ENCODE measurements at regions not wholly inside any gene's neighbourhood (a gene's known extent, or its start where the extent isn't known, plus 50 kb on each side); places are given as distances from the start of the nearest gene placed in this dataset.

- H3K4me2 ChIP-seq (ENCODE audit: insufficient read depth, low read length, poor library complexity, severe bottlenecking), result no peak overlapping the region
- no peak overlapping the region for H3K27ac ChIP-seq (replicated peaks; ENCODE audit: low read length)
- H3K18ac ChIP-seq (ENCODE audit: low read length), result no peak overlapping the region
- no peak for DNase-seq (ENCODE audit: low spot score)
- no peak overlapping the region for H2BK12ac ChIP-seq (ENCODE audit: low read length)
- H2AK5ac ChIP-seq (ENCODE audit: low read depth, low read length), result no peak overlapping the region
- peaks cover 0 to 2% of the 10 kb centered on the region in 2 donors for H3K9me3 ChIP-seq (replicated peaks in 1 of 2; ENCODE audit: control insufficient read depth in 2 of 2, insufficient read depth in 1 of 2, low read depth in 1 of 2, low read length in 2 of 2)
- H3K79me1 ChIP-seq (ENCODE audit: low read depth, low read length), result no peaks in the 10 kb centered on the region
- H2AFZ ChIP-seq (ENCODE audit: low read length), result no peak overlapping the region
- no peak overlapping the region for H3K4me3 ChIP-seq (ENCODE audit: low read length in 2 of 2)
- H3K23ac ChIP-seq (ENCODE audit: low read depth, low read length, poor library complexity), result no peak overlapping the region
- H2BK15ac ChIP-seq (ENCODE audit: low read length), result no peak overlapping the region
- H3K27me3 ChIP-seq (ENCODE audit: control insufficient read depth in 3 of 3, insufficient read depth in 3 of 3, low read depth in 1 of 3, low read length in 3 of 3), result peaks cover 0 to 2% (median 0%) of the 10 kb centered on the region in 3 experiments
- no CpG with 5 or more reads among the region's 3 CpGs for WGBS, 2 donors (ENCODE audit: extremely low coverage in 2 of 2, insufficient read length in 2 of 2, insufficient replicate concordance in 1 of 2)
- H2BK5ac ChIP-seq (ENCODE audit: low read length), result no peak overlapping the region
- no peak overlapping the region for H4K8ac ChIP-seq (ENCODE audit: low read depth, low read length)
- no peak overlapping the region for H3K14ac ChIP-seq (ENCODE audit: low read length)
- H2BK120ac ChIP-seq (ENCODE audit: low read depth, low read length), result no peak overlapping the region
- H4K91ac ChIP-seq (ENCODE audit: low read depth, low read length, poor library complexity), result no peak overlapping the region
- no peak overlapping the region for H3K4ac ChIP-seq (ENCODE audit: low read length)
- H3K4me1 ChIP-seq (ENCODE audit: control insufficient read depth in 2 of 2, insufficient read depth in 1 of 2, low read depth in 1 of 2, low read length in 2 of 2), result no peaks in the 10 kb centered on the region
- H3K36me3 ChIP-seq (replicated peaks in 1 of 2; ENCODE audit: control insufficient read depth in 2 of 2, insufficient read depth in 2 of 2, low read length in 2 of 2), result no peaks in the 10 kb centered on the region
- H3K9ac ChIP-seq (ENCODE audit: low read depth, low read length, poor library complexity), result no peak overlapping the region
Measured at GRCh38 chr7:3234851-3235250, 66.2 kb upstream of the SDK1 start.

- no peaks in the 10 kb centered on the region for H3K4me1 ChIP-seq (ENCODE audit: control insufficient read depth in 2 of 2, insufficient read depth in 1 of 2, low read depth in 1 of 2, low read length in 2 of 2)
- H3K9ac ChIP-seq (ENCODE audit: low read depth, low read length, poor library complexity), result no peak overlapping the region
- H2AFZ ChIP-seq (ENCODE audit: low read length), result no peak overlapping the region
- no peak overlapping the region for H2BK15ac ChIP-seq (ENCODE audit: low read length)
- no peaks in the 10 kb centered on the region for H3K36me3 ChIP-seq (replicated peaks in 1 of 2; ENCODE audit: control insufficient read depth in 2 of 2, insufficient read depth in 2 of 2, low read length in 2 of 2)
- peaks cover 0 to 2% (median 0%) of the 10 kb centered on the region in 3 experiments for H3K27me3 ChIP-seq (ENCODE audit: control insufficient read depth in 3 of 3, insufficient read depth in 3 of 3, low read depth in 1 of 3, low read length in 3 of 3)
- no peak overlapping the region for H4K91ac ChIP-seq (ENCODE audit: low read depth, low read length, poor library complexity)
- H2BK12ac ChIP-seq (ENCODE audit: low read length), result no peak overlapping the region
- H3K9me3 ChIP-seq (replicated peaks in 1 of 2; ENCODE audit: control insufficient read depth in 2 of 2, insufficient read depth in 1 of 2, low read depth in 1 of 2, low read length in 2 of 2), result peaks cover 0 to 2% of the 10 kb centered on the region in 2 donors
- DNase-seq (ENCODE audit: low spot score), result no peak
- no peak overlapping the region for H3K4me3 ChIP-seq (ENCODE audit: low read length in 2 of 2)
- no peak overlapping the region for H3K4ac ChIP-seq (ENCODE audit: low read length)
- H3K18ac ChIP-seq (ENCODE audit: low read length), result no peak overlapping the region
- no peak overlapping the region for H2AK5ac ChIP-seq (ENCODE audit: low read depth, low read length)
- no peak overlapping the region for H2BK5ac ChIP-seq (ENCODE audit: low read length)
- no peak overlapping the region for H2BK120ac ChIP-seq (ENCODE audit: low read depth, low read length)
- H3K4me2 ChIP-seq (ENCODE audit: insufficient read depth, low read length, poor library complexity, severe bottlenecking), result no peak overlapping the region
- H3K79me1 ChIP-seq (ENCODE audit: low read depth, low read length), result no peaks in the 10 kb centered on the region
- no peak overlapping the region for H3K23ac ChIP-seq (ENCODE audit: low read depth, low read length, poor library complexity)
- H3K27ac ChIP-seq (replicated peaks; ENCODE audit: low read length), result no peak overlapping the region
- H4K8ac ChIP-seq (ENCODE audit: low read depth, low read length), result no peak overlapping the region
- 100% methylated on average over 1 of the region's 4 CpGs; no CpG with 5 or more reads in 1 of the 2 donors for WGBS, 2 donors (ENCODE audit: extremely low coverage in 2 of 2, insufficient read length in 2 of 2, insufficient replicate concordance in 1 of 2)
- no peak overlapping the region for H3K14ac ChIP-seq (ENCODE audit: low read length)
Measured at GRCh38 chr7:3235322-3235721, 65.7 kb upstream of the SDK1 start.

GRCh38 chr7:3236268-3236667 is 64.8 kb upstream of the SDK1 start:
- Histone ChIP-seq H3K18ac (ENCODE audit: low read length) (no peak overlapping the region), H3K27ac (replicated peaks; ENCODE audit: low read length) (no peak overlapping the region), H2AK5ac (ENCODE audit: low read depth, low read length) (no peak overlapping the region), H2AFZ (ENCODE audit: low read length) (no peak overlapping the region), H3K79me1 (ENCODE audit: low read depth, low read length) (no peaks in the 10 kb centered on the region), H2BK120ac (ENCODE audit: low read depth, low read length) (no peak overlapping the region), H2BK5ac (ENCODE audit: low read length) (no peak overlapping the region), H4K8ac (ENCODE audit: low read depth, low read length) (no peak overlapping the region), H3K4me3 (ENCODE audit: low read length in 2 of 2) (no peak overlapping the region), H2BK15ac (ENCODE audit: low read length) (no peak overlapping the region), H3K9me3 (replicated peaks in 1 of 2; ENCODE audit: control insufficient read depth in 2 of 2, insufficient read depth in 1 of 2, low read depth in 1 of 2, low read length in 2 of 2) (peaks cover 0 to 2% of the 10 kb centered on the region in 2 donors), H3K14ac (ENCODE audit: low read length) (no peak overlapping the region), H2BK12ac (ENCODE audit: low read length) (no peak overlapping the region), H3K27me3 (ENCODE audit: control insufficient read depth in 3 of 3, insufficient read depth in 3 of 3, low read depth in 1 of 3, low read length in 3 of 3) (peaks cover 0 to 2% (median 0%) of the 10 kb centered on the region in 3 experiments), H4K91ac (ENCODE audit: low read depth, low read length, poor library complexity) (no peak overlapping the region), H3K23ac (ENCODE audit: low read depth, low read length, poor library complexity) (no peak overlapping the region), H3K9ac (ENCODE audit: low read depth, low read length, poor library complexity) (no peak overlapping the region), H3K4ac (ENCODE audit: low read length) (no peak overlapping the region), H3K4me2 (ENCODE audit: insufficient read depth, low read length, poor library complexity, severe bottlenecking) (no peak overlapping the region), H3K4me1 (ENCODE audit: control insufficient read depth in 2 of 2, insufficient read depth in 1 of 2, low read depth in 1 of 2, low read length in 2 of 2) (no peaks in the 10 kb centered on the region), H3K36me3 (replicated peaks in 1 of 2; ENCODE audit: control insufficient read depth in 2 of 2, insufficient read depth in 2 of 2, low read length in 2 of 2) (no peaks in the 10 kb centered on the region)
- no peak for DNase-seq (ENCODE audit: low spot score)

GRCh38 chr7:3238525-3239210 is 62.4 kb upstream of the SDK1 start:
- Histone ChIP-seq H4K91ac (ENCODE audit: low read depth, low read length, poor library complexity) (no peak overlapping the region), H2BK15ac (ENCODE audit: low read length) (no peak overlapping the region), H3K36me3 (replicated peaks in 1 of 2; ENCODE audit: control insufficient read depth in 2 of 2, insufficient read depth in 2 of 2, low read length in 2 of 2) (no peaks in the 10 kb centered on the region), H2BK5ac (ENCODE audit: low read length) (no peak overlapping the region), H3K23ac (ENCODE audit: low read depth, low read length, poor library complexity) (no peak overlapping the region), H2BK120ac (ENCODE audit: low read depth, low read length) (no peak overlapping the region), H2AK5ac (ENCODE audit: low read depth, low read length) (no peak overlapping the region), H3K27ac (replicated peaks; ENCODE audit: low read length) (no peak overlapping the region), H2AFZ (ENCODE audit: low read length) (no peak overlapping the region), H3K9ac (ENCODE audit: low read depth, low read length, poor library complexity) (no peak overlapping the region), H3K14ac (ENCODE audit: low read length) (no peak overlapping the region), H3K18ac (ENCODE audit: low read length) (no peak overlapping the region), H3K27me3 (ENCODE audit: control insufficient read depth in 3 of 3, insufficient read depth in 3 of 3, low read depth in 1 of 3, low read length in 3 of 3) (no peaks in the 10 kb centered on the region), H3K4me3 (ENCODE audit: low read length in 2 of 2) (no peak overlapping the region), H3K79me1 (ENCODE audit: low read depth, low read length) (no peaks in the 10 kb centered on the region), H2BK12ac (ENCODE audit: low read length) (no peak overlapping the region), H3K4me2 (ENCODE audit: insufficient read depth, low read length, poor library complexity, severe bottlenecking) (no peak overlapping the region), H3K4ac (ENCODE audit: low read length) (no peak overlapping the region), H3K4me1 (ENCODE audit: control insufficient read depth in 2 of 2, insufficient read depth in 1 of 2, low read depth in 1 of 2, low read length in 2 of 2) (peaks cover 2 to 5% of the 10 kb centered on the region in 2 donors), H4K8ac (ENCODE audit: low read depth, low read length) (no peak overlapping the region), H3K9me3 (replicated peaks in 1 of 2; ENCODE audit: control insufficient read depth in 2 of 2, insufficient read depth in 1 of 2, low read depth in 1 of 2, low read length in 2 of 2) (peaks cover 0 to 2% of the 10 kb centered on the region in 2 donors)
- DNase-seq (ENCODE audit: low spot score), result no peak
- no CpG with 5 or more reads among the region's 3 CpGs for WGBS, 2 donors (ENCODE audit: extremely low coverage in 2 of 2, insufficient read length in 2 of 2, insufficient replicate concordance in 1 of 2)
